ENCODE measurements at regions not wholly inside any gene's neighbourhood (a gene's known extent, or its start where the extent isn't known, plus 50 kb on each side); places are given as distances from the start of the nearest gene placed in this dataset.
A peak's percentile ranks its signal among the peaks of the same experiment; 100 is the strongest.
"Not testable (repeated sequence)": the region's sequence is repeated elsewhere in the genome, so short reads cannot be mapped to it uniquely, and the experiment has no call there.

DNA sequence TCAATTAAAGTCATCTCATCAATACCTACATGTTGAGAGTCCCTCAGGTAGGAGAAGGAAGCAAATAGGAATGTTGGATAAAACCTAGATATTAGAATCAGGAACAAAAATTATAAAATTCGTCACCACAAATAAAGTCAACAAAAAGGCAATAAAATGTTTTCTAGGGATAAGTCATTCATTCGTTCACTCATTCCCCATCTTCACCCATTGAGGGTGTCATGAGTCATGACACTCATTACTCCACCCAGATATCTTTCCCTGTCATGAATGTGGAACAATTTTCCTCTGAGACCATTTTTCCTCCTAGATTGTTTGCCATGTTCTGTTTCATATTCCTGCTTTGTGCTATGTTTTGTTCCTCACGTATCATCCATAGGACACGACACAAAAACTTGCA, 50.9 kb upstream of the OLIG3 start:
- no peak for DNase-seq (ENCODE audit: low spot score)

GRCh38 chr6:137547186-137547585, 53.0 kb upstream of the OLIG3 start:
- DNase-seq (ENCODE audit: low spot score) = no peak

DNA sequence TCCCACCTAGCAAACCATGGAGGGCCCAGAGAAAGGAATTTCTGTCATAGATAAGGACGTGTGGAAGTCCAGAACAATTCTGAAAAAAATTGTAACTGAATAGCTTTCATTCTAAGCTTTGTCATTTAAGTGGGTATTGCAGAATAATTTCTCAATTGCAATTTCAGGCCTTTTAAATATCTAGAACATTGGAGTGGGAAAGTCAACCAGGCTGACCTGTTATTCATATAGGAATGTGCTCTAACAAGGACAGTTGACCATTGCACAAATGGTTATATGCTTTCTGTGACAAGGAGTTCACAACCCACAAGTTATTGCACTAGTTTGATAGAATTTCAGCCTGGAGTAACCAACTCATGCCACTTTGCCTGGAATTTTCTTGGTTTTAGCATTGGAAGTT, 53.4 kb upstream of the OLIG3 start:
- no peak for DNase-seq (ENCODE audit: low spot score)

- no peak for DNase-seq (ENCODE audit: low spot score)
Measured at GRCh38 chr6:137549106-137549505, 54.9 kb upstream of the OLIG3 start.

- no peak for DNase-seq (ENCODE audit: low spot score)
Measured at GRCh38 chr6:137550535-137550934, 56.3 kb upstream of the OLIG3 start.

DNA sequence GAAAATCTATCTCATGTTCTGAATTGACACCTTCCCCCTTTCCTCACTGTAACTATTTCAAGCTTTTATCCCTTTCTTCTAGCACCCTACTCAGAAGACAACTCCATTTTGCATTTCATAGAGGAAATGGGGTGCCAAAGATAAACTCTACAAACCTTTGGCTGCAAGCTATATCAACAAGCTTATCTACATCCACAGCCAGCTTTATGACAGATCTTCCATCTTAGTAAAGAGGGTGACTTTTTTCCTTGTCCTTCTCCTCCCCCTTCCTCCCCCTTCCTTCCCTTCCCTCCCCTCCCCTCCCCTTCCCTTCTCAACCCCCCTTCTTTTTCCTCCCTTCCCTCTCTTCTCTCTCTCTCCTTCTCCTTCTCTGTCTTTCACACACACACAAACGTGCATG, 58.0 kb upstream of the OLIG3 start:
- DNase-seq (ENCODE audit: low spot score) = no peak

GRCh38 chr6:137552809-137553208, 58.6 kb upstream of the OLIG3 start:
- no peak for DNase-seq (ENCODE audit: low spot score)

DNA sequence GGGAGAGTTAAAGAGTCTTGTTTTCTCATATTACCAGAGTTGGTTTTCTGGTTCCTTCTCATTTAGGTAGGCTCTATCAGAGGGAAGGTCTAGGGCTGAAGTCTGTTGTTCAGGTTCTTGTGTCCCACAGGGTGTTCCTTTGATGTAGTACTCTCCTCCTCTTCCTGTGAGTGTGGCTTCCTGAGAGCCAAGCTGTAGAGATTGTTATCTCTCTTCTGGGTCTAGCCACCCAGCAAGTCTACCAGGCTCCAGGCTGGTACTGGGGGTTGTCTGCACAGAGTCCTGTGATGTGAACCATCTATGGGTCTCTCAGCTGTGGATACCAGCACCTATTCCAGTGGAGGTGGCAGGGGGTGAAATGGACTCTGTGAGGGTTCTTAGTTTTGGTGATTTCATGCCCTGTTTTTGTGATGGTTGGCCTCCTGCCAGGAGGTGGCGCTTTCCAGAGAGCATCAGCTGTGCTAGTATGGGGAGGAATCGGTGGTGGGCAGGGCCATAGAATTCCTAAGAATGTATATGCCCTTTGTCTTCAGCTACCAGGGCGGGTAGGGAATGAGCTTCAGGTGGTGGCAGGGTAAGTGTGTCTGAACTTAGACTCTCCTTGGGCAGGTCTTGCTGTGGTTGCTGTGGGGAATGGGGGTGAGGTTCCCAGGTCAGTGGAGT, 65.5 kb upstream of the OLIG3 start:
- DNase-seq (ENCODE audit: low spot score) = not testable (repeated sequence)

DNA sequence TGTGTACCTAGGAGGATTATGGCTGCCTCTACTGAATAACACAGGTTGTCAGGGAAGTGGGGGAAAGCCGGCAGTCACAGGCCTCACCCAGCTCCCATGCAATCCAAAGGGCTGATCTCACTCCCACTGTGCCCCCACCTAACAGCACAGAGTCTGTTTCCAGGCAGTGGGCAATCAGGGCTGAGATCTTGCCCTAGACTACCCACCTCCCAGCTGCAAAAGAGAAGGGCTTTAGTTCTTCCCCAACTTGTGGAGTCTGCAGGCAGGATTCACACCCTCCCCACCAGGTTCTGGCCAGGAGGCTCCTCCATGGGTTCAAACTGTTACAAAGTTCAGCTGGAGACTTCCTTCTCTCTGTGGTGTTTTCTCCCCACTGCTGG, 66.0 kb upstream of the OLIG3 start:
- DNase-seq (ENCODE audit: low spot score) = no peak

GRCh38 chr6:137568067-137568466, 73.9 kb upstream of the OLIG3 start:
- DNase-seq (ENCODE audit: low spot score) = no peak

DNA sequence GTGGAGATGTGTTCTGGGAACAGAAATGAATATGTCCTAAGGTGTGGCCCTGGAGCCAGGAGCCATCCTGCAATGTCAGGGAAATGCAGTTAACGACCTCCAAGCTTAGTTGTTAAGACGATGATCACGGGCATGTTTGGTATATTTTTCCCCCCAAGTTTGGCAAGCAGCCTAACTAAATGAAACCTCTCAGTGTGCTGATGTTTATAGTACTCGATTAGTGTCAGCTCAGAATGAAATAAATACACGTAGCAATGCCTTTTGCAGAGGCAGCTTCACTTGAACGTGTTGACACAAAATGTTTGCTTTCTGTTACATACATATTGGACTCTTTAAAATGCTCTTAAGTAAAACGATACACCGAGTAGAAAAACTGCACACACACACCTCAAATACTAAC, 76.2 kb upstream of the OLIG3 start:
- DNase-seq (ENCODE audit: low spot score) = no peak

GRCh38 chr6:137571854-137572253, 77.7 kb upstream of the OLIG3 start:
- peak; percentile 6 for DNase-seq (ENCODE audit: low spot score)

DNA sequence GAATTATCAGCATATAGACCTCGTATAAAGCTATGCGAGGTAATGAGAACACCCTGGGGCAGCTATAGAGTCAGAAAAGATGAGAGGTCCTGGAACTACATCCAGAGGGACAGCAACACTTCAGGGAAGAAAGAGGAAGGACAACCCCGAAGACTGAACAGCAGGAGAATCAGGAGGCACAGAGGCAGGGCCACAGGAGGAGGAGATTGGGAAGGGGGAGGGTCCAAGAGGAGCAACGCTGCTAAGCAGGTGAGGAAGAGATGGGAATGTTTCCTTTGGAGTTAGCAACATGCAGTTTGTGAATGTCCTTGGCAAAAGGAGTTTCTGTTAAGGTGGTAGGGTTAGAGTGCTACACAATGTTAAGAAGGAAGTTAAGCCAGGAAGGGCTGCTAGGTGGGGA, 79.5 kb upstream of the OLIG3 start:
- DNase-seq (ENCODE audit: low spot score) = no peak

GRCh38 chr6:137579612-137580011, 85.4 kb upstream of the OLIG3 start:
- DNase-seq (ENCODE audit: low spot score) = no peak

DNA sequence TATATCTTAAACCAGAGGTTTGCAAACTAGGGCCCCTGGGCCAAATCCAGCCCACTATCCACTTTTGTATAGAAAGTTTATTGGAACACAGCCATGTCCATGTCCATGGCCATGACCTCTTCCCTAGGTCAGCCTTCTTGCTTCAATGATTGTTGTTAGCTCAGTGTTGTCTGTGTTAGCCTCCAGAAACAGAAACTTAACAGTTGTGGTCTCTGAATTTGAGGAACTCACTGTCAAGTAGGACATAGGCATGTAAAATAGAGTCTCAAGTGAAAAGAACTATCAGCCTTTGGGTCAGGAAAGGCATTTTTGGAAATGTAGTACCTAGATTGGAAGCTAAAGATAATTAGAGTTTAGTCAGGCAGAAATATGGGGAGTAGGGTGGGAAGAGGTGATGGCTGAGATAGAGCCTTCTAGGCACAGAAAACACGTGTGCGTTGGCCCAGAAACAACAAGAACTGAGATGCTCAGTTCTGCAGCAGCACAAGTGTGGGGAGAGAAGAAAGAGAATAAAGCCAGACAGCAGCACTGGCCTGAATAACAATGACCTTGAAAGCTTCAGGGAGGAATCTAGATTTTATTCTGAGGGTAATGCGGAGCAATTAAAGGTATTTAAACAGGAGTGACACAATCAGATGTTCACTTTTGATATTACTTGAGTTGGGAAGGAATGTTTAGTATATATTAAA, 87.0 kb upstream of the OLIG3 start:
- DNase-seq (ENCODE audit: low spot score) = no peak

GRCh38 chr6:137583519-137583918, 89.3 kb upstream of the OLIG3 start:
- DNase-seq (ENCODE audit: low spot score) = not testable (repeated sequence)

DNA sequence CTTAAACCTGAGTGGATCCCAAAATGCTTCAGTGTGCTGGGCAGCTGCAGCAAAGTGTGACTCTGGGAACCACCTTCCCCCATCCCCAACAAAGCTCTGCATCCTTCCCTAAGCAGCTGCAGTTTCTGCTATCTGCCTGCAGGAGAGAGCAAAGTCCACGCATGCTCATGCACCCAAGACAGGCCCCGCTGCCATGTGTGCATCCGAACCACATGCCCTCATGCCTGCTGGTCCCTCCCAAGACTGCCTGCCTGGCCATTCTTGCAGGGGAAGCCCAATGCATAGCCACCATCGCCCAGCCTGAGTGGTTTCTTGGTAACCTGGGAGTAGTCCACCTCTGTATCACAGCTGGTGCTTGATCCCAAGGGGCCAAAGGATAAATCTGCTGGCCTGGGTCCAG, 94.3 kb upstream of the OLIG3 start:
- DNase-seq (ENCODE audit: low spot score) = no peak

GRCh38 chr6:137589067-137589848, 95.1 kb upstream of the OLIG3 start:
- DNase-seq (ENCODE audit: low spot score) = peak; percentile 16

GRCh38 chr6:137590684-137591083, 96.5 kb upstream of the OLIG3 start:
- no peak for DNase-seq (ENCODE audit: low spot score)

- no peak for DNase-seq (ENCODE audit: low spot score)
Measured at GRCh38 chr6:137601471-137601870, 107.3 kb upstream of the OLIG3 start.

DNA sequence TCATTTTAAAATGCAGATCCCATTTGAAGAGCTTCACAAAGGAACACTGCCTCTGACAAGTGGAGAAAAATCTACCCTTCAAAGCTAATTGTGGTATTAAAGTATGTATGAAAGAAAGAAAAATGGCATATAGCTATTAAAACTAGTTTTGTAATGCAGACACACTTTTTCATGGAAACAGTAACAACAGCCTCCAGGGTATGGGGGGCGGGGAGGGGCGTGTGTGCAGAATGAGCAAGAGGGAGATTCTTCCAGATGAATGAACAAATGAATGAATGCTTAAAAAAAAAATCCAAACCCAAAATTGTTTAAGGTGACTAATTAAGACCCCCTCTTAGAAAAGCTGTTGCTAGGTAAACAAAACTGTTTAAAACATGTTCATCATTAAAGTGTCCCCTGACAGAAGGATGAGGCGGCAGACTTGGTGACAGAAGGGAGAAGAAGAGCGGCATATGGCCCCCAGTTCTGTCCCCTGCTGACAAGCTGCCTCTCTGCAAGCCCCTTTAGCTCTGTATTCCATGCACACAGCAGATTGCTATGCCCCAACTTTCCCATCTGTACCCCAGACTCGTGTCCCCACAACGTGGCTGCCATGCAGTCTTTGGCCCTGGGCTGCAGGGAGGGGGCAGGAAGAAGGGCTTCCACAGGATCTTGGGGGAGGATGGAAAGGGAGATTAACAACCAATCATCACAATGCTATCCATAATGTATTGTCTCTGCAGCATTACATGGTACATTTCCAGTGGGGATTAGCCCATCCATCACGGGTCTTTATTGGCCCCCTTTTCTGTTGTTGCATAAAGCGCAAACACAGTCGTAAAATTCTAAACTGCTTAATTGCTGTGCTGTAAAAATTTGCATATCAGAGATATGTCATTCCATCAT, 108.4 kb upstream of the OLIG3 start:
- DNase-seq (ENCODE audit: low spot score) = no peak

GRCh38 chr6:137610702-137611101, 116.5 kb upstream of the OLIG3 start:
- DNase-seq (ENCODE audit: low spot score) = no peak

Measured in SK-N-DZ (cell line).